B cell (primary cell): ENCODE measurements at regions not wholly inside any gene's neighbourhood (a gene's known extent, or its start where the extent isn't known, plus 50 kb on each side); places are given as distances from the start of the nearest gene placed in this dataset.

Source experiments
- ATAC-seq: fragments of 200-7000 bp; cut with Tn5 transposase; one replicate; pipeline ENCODE4 v1.10.0; 2021; ENCODE audit warnings: low read depth, mild to moderate bottlenecking, moderate number of reproducible peaks, moderate library complexity
- CTCF ChIA-PET: fragments of 350-600 bp; sonication (Branson Sonifier 250); formaldehyde crosslinking; loops from one replicate; lab custom pipeline; 2021; ENCODE audit warnings: antibody characterized with exemption, inconsistent platforms; lab: Charles Lee
- POLR2A ChIA-PET: fragments of 350-600 bp; sonication (Branson Sonifier 250); formaldehyde crosslinking; loops from one replicate; lab custom pipeline; 2021; ENCODE audit warnings: antibody characterized with exemption; lab: Charles Lee
- DNase-seq: peaks from one replicate; pipeline ENCODE4 v3.0.0; 2013
- H2AFZ ChIP-seq: 2 replicates; pipeline ENCODE4 v1.6.1; 2012; ENCODE audit warnings: mild to moderate bottlenecking, low read depth, low read length; ENCODE audit not compliant: insufficient read depth, poor library complexity, severe bottlenecking
- H3K27ac ChIP-seq, 2 donors: 1 replicate in 1 of 2; 2 replicates in 1 of 2; pipeline ENCODE4 v1.5.1; 2012 to 2013; ENCODE audit warnings: low read length in 2 of 2, mild to moderate bottlenecking in 2 of 2, moderate library complexity in 1 of 2
- H3K27me3 ChIP-seq, 4 experiments: fragments of 200-600 bp in 1 of 4; sonication (generic) in 1 of 4; replicated peaks in 1 of 4; 1 replicate in 2 of 4; 2 replicates in 2 of 4; pipeline versions ENCODE4 v1.6.1 to v1.7.0; 2013 to 2016; ENCODE audit warnings: low read length in 3 of 4, mild to moderate bottlenecking in 2 of 4, mixed read lengths in 1 of 4, moderate library complexity in 1 of 4; ENCODE audit not compliant: insufficient read depth in 4 of 4, control insufficient read depth in 3 of 4; ENCODE audit errors: control extremely low read depth in 1 of 4
- H3K36me3 ChIP-seq, 2 experiments: replicated peaks in 1 of 2; 1 replicate in 1 of 2; 2 replicates in 1 of 2; pipeline versions ENCODE4 v1.6.1 to v1.7.1; 2013; ENCODE audit warnings: low read length in 1 of 2; ENCODE audit not compliant: insufficient read depth in 2 of 2, control insufficient read depth in 1 of 2; ENCODE audit errors: control extremely low read depth in 1 of 2, extremely low read depth in 1 of 2
- H3K4me1 ChIP-seq, 2 donors: fragments of 200-600 bp in 1 of 2; sonication (generic) in 1 of 2; 1 replicate in 1 of 2; 2 replicates in 1 of 2; pipeline versions ENCODE4 v1.5.1 to v1.6.1; 2013 to 2017; ENCODE audit warnings: low read length in 2 of 2; ENCODE audit not compliant: control insufficient read depth in 2 of 2, insufficient read depth in 2 of 2
- H3K4me2 ChIP-seq: replicated peaks from 2 replicates; pipeline ENCODE3; 2012; ENCODE audit warnings: mild to moderate bottlenecking, low read depth, low read length; ENCODE audit not compliant: poor library complexity, severe bottlenecking
- H3K4me3 ChIP-seq, 5 experiments: fragments of 200-600 bp in 1 of 5; sonication (generic) in 1 of 5; 1 replicate in 3 of 5; 2 replicates in 2 of 5; pipeline versions ENCODE4 v1.5.1 to v1.7.0; 2011 to 2016; ENCODE audit warnings: low read length in 4 of 5, mild to moderate bottlenecking in 4 of 5, low read depth in 2 of 5, control low read depth in 1 of 5, moderate library complexity in 1 of 5; ENCODE audit not compliant: insufficient read depth in 1 of 5; ENCODE audit errors: control extremely low read depth in 1 of 5, extremely low read depth in 1 of 5
- H3K79me2 ChIP-seq: fragments of 200-600 bp; sonication (generic); one replicate; pipeline ENCODE4 v1.6.0; 2016; ENCODE audit warnings: low read length; ENCODE audit not compliant: control insufficient read depth, insufficient read depth
- H3K9ac ChIP-seq: fragments of 200-600 bp; sonication (generic); 2 replicates; pipeline ENCODE4 v1.6.1; 2017; ENCODE audit warnings: mild to moderate bottlenecking, low read length, moderate library complexity
- H3K9me3 ChIP-seq, 3 donors: one replicate each; pipeline versions ENCODE4 v1.6.1 to v1.7.1; 2013; ENCODE audit warnings: low read length in 2 of 3; ENCODE audit not compliant: control insufficient read depth in 2 of 3, insufficient read depth in 1 of 3; ENCODE audit errors: control extremely low read depth in 1 of 3
- H4K20me1 ChIP-seq: 2 replicates; pipeline ENCODE4 v1.6.0; 2012; ENCODE audit warnings: mild to moderate bottlenecking, low read length; ENCODE audit not compliant: insufficient read depth, control insufficient read depth, poor library complexity, severe bottlenecking
- H3K27ac Mint-ChIP-seq: one replicate; pipeline ENCODE4 v1.8.0; 2021; ENCODE audit warnings: mixed read lengths
- H3K27me3 Mint-ChIP-seq: one replicate; pipeline ENCODE4 v1.8.0; 2021; ENCODE audit warnings: mixed read lengths
- H3K4me1 Mint-ChIP-seq: one replicate; pipeline ENCODE4 v1.8.0; 2021; ENCODE audit warnings: mixed read lengths
- H3K4me3 Mint-ChIP-seq: one replicate; pipeline ENCODE4 v1.8.0; 2021; ENCODE audit warnings: mixed read lengths
- H3K9me3 Mint-ChIP-seq: one replicate; pipeline ENCODE4 v1.8.0; 2022; ENCODE audit warnings: mixed read lengths; ENCODE audit not compliant: insufficient read depth
- EZH2 ChIP-seq: IDR thresholded peaks from 2 replicates; pipeline ENCODE4 v1.6.1; 2012; ENCODE audit warnings: borderline replicate concordance, low read depth, mild to moderate bottlenecking, moderate library complexity, low read length; ENCODE audit not compliant: insufficient read depth, poor library complexity, severe bottlenecking
- WGBS: methylation state at CpG from one replicate; pipeline ENCODE4 v1.1.5; 2013; ENCODE audit warnings: missing lambda C conversion rate; ENCODE audit not compliant: insufficient coverage; 5-methylcytosine and 5-hydroxymethylcytosine counted together
- intact Hi-C: fragments of 100-400 bp; cut with micrococcal nuclease; formaldehyde crosslinking; loops from one replicate; pipeline ENCODE4 v1.10.0; 2022
- TF ChIP-seq, protein P1 (sequence below): fragments of 200-600 bp; IDR thresholded peaks from one replicate; pipeline ENCODE4 v1.8.0; 2022; ENCODE audit warnings: antibody characterized with exemption, mild to moderate bottlenecking

GRCh38 chr9:543478-543877, 298.0 kb upstream of the DMRT1 start:
- POLR2A ChIA-PET: interaction anchor here (0.7 kb wide), 1 partner anchor 67 kb away, joined by 3 read pairs; no protein-coding TSS in a partner anchor
- Mint-ChIP-seq H3K27me3 (no peaks in the 10 kb centered on the region), H3K4me1 (no peaks in the 10 kb centered on the region), H3K9me3 (no peaks in the 10 kb centered on the region), H3K27ac (no peak overlapping the region), H3K4me3 (no peak overlapping the region)
- Histone ChIP-seq H3K4me1 (no peaks in the 10 kb centered on the region), H4K20me1 (no peaks in the 10 kb centered on the region), H3K27me3 (no peaks in the 10 kb centered on the region), H2AFZ (no peak overlapping the region), H3K9ac (no peak overlapping the region), H3K4me2 (no peak overlapping the region), H3K4me3 (no peak overlapping the region), H3K36me3 (no peaks in the 10 kb centered on the region), H3K79me2 (no peaks in the 10 kb centered on the region), H3K9me3 (peaks cover 0 to 3% (median 0%) of the 10 kb centered on the region in 3 donors), H3K27ac (no peak overlapping the region)
- no peak for TF ChIP-seq EZH2
- TF ChIP-seq, protein P1, sequence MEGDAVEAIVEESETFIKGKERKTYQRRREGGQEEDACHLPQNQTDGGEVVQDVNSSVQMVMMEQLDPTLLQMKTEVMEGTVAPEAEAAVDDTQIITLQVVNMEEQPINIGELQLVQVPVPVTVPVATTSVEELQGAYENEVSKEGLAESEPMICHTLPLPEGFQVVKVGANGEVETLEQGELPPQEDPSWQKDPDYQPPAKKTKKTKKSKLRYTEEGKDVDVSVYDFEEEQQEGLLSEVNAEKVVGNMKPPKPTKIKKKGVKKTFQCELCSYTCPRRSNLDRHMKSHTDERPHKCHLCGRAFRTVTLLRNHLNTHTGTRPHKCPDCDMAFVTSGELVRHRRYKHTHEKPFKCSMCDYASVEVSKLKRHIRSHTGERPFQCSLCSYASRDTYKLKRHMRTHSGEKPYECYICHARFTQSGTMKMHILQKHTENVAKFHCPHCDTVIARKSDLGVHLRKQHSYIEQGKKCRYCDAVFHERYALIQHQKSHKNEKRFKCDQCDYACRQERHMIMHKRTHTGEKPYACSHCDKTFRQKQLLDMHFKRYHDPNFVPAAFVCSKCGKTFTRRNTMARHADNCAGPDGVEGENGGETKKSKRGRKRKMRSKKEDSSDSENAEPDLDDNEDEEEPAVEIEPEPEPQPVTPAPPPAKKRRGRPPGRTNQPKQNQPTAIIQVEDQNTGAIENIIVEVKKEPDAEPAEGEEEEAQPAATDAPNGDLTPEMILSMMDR: no peak
- WGBS: 64% methylated on average over 2 of the region's 4 CpGs
- intact Hi-C loops: no loop called here
- ATAC-seq (no peak), DNase-seq (no peak)
- CTCF ChIA-PET: no interaction called here

DNA sequence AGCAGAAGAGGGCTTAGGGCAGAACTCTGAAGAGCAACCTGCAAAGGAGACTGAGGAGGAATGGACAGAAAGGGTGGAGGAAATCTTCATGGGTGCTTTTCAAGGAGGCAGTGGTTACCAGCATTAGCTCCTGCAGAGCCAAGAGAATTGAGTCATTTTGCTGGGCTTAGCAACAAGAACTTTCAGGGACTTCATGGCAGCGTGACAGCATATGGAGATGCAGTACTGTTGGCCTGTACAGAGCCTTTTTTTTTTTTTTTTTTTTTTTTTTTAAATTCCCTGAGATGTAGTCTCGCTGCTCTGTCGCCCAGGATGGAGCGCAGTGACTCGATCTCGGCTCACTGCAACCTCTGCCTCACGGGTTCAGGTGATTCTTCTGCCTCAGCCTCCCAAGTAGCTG, 296.0 kb upstream of the DMRT1 start:
- no peak overlapping the region for H3K4me3 Mint-ChIP-seq
- Histone ChIP-seq H3K4me1 (no peaks in the 10 kb centered on the region), H2AFZ (no peak overlapping the region), H3K79me2 (no peaks in the 10 kb centered on the region), H3K9me3 (no peaks in the 10 kb centered on the region), H3K4me3 (no peak overlapping the region), H3K27ac (no peak overlapping the region), H3K4me2 (no peak overlapping the region), H3K9ac (no peak overlapping the region), H3K36me3 (no peaks in the 10 kb centered on the region), H4K20me1 (no peaks in the 10 kb centered on the region), H3K27me3 (no peaks in the 10 kb centered on the region)
- no peak overlapping the region for H3K27ac Mint-ChIP-seq
- H3K4me1 Mint-ChIP-seq: no peaks in the 10 kb centered on the region
- POLR2A ChIA-PET: no interaction called here
- DNase-seq (no peak), ATAC-seq (no peak)
- CTCF ChIA-PET: no interaction called here
- H3K27me3 Mint-ChIP-seq: no peaks in the 10 kb centered on the region
- H3K9me3 Mint-ChIP-seq: no peaks in the 10 kb centered on the region
- WGBS: 80% methylated on average over 2 of the region's 7 CpGs
- intact Hi-C loops: no loop called here
- TF ChIP-seq, protein P1: no peak
- TF ChIP-seq EZH2: no peak
